Gastrocnemius medialis (tissue), 4 donors: ENCODE measurements at regions not wholly inside any gene's neighbourhood (a gene's known extent, or its start where the extent isn't known, plus 50 kb on each side); places are given as distances from the start of the nearest gene placed in this dataset.
"Not testable (repeated sequence)": the region's sequence is repeated elsewhere in the genome, so short reads cannot be mapped to it uniquely, and the experiment has no call there.

Experiments
- ATAC-seq, 2 donors: fragments of 150-250 bp; one replicate each; pipeline ENCODE4 v1.9.1; 2016
- DNase-seq, 2 donors: peaks; one replicate each; pipeline ENCODE4 v3.0.0-alpha.2; 2019
- H3K27ac ChIP-seq, 4 donors: fragments of 200-600 bp; sonication (generic); 1 replicate in 1 of 4; 2 replicates in 3 of 4; pipeline ENCODE4 v1.5.1; 2016 to 2018; ENCODE audit warnings: mild to moderate bottlenecking in 2 of 4, moderate library complexity in 1 of 4
- H3K27me3 ChIP-seq, 3 donors: fragments of 200-600 bp; sonication (generic) in 2 of 3; 1 replicate in 1 of 3; 2 replicates in 2 of 3; pipeline versions ENCODE4 v1.5.1 to v1.6.0; 2016 to 2019; ENCODE audit warnings: mild to moderate bottlenecking in 1 of 3, moderate library complexity in 1 of 3
- H3K36me3 ChIP-seq, 2 donors: fragments of 200-600 bp; sonication (generic) in 1 of 2; one replicate each; pipeline ENCODE4 v1.5.1; 2017 to 2018
- H3K4me1 ChIP-seq, 2 donors: fragments of 200-600 bp; sonication (generic) in 1 of 2; one replicate each; pipeline ENCODE4 v1.5.1; 2016 to 2017; ENCODE audit warnings: mild to moderate bottlenecking in 2 of 2
- H3K4me3 ChIP-seq, 4 donors: fragments of 200-600 bp; sonication (generic) in 3 of 4; 1 replicate in 1 of 4; 2 replicates in 3 of 4; pipeline ENCODE4 v1.5.1; 2016 to 2019; ENCODE audit warnings: mild to moderate bottlenecking in 2 of 4
- H3K9me3 ChIP-seq, 3 donors: fragments of 200-600 bp; sonication (generic) in 2 of 3; 1 replicate in 1 of 3; 2 replicates in 2 of 3; pipeline ENCODE4 v1.5.1; 2016 to 2019
- CTCF ChIP-seq, 5 experiments: fragments of 450-650 bp in 3 of 5; fragments of 200-600 bp in 2 of 5; sonication (generic) in 2 of 5; IDR thresholded peaks in 4 of 5; conservative IDR thresholded peaks in 1 of 5; 1 replicate in 4 of 5; 2 replicates in 1 of 5; pipeline ENCODE4 v1.5.1; 2016 to 2019; ENCODE audit warnings: antibody characterized with exemption in 5 of 5, mild to moderate bottlenecking in 3 of 5, moderate library complexity in 3 of 5
- POLR2A ChIP-seq, 2 donors: fragments of 450-650 bp; IDR thresholded peaks; one replicate each; pipeline ENCODE4 v1.6.1; 2017; ENCODE audit warnings: antibody characterized with exemption in 2 of 2, mild to moderate bottlenecking in 2 of 2, moderate library complexity in 2 of 2
- in situ Hi-C, 4 donors: fragments of 200-750 bp; cut with MboI; loops; one replicate each; pipeline versions ENCODE4 v1.15.0 to v1.8.0; 2017; ENCODE audit warnings: low sequenced_read_pairs in 4 of 4
- intact Hi-C: fragments of 100-400 bp; cut with DNase I; formaldehyde crosslinking; loops from one replicate; pipeline ENCODE4 v1.15.1; 2023; ENCODE audit warnings: low total_unique reads

GRCh38 chr4:189530848-189531247 is 409.8 kb upstream of the FRG1 start:
- Histone ChIP-seq H3K9me3 (no peaks in the 10 kb centered on the region), H3K4me3 (no peak overlapping the region)

GRCh38 chr4:189533603-189534002 is 407.1 kb upstream of the FRG1 start:
- ATAC-seq = no peak
- DNase-seq = no peak
- H3K9me3 ChIP-seq = no peaks in the 10 kb centered on the region
- in situ Hi-C loops (no loop called here), intact Hi-C loops (no loop called here)
- no peak overlapping the region for H3K4me3 ChIP-seq
- no peaks in the 10 kb centered on the region for H3K4me1 ChIP-seq
- no peak overlapping the region for H3K27ac ChIP-seq
- no peaks in the 10 kb centered on the region for H3K36me3 ChIP-seq
- TF ChIP-seq POLR2A (IDR thresholded peaks at IDR 0.05) (no peak), CTCF (IDR thresholded peaks at IDR 0.05 in 4 of 5, conservative IDR thresholded peaks at IDR 0.05 in 1 of 5) (no peak)
- H3K27me3 ChIP-seq = no peaks in the 10 kb centered on the region

More at GRCh38 chr4:189530848-189531247, 409.8 kb upstream of the FRG1 start:
- no peaks in the 10 kb centered on the region for H3K27me3 ChIP-seq
- no peak overlapping the region for H3K27ac ChIP-seq
- DNase-seq (no peak), ATAC-seq (no peak)
- H3K36me3 ChIP-seq = no peaks in the 10 kb centered on the region
- TF ChIP-seq CTCF (IDR thresholded peaks at IDR 0.05 in 4 of 5, conservative IDR thresholded peaks at IDR 0.05 in 1 of 5) (no peak), POLR2A (IDR thresholded peaks at IDR 0.05) (no peak)
- in situ Hi-C loops (no loop called here), intact Hi-C loops (no loop called here)
- H3K4me1 ChIP-seq = no peaks in the 10 kb centered on the region

- TF ChIP-seq POLR2A (IDR thresholded peaks at IDR 0.05) (no peak), CTCF (IDR thresholded peaks at IDR 0.05 in 4 of 5, conservative IDR thresholded peaks at IDR 0.05 in 1 of 5) (no peak)
Measured at GRCh38 chr4:189547559-189547958, 393.1 kb upstream of the FRG1 start.

GRCh38 chr4:189548484-189549125 is 392.1 kb upstream of the FRG1 start:
- ATAC-seq (no peak), DNase-seq (no peak)
- in situ Hi-C loops = no loop called here

More at GRCh38 chr4:189547559-189547958, 393.1 kb upstream of the FRG1 start:
- in situ Hi-C loops = no loop called here
- DNase-seq = no peak
- Histone ChIP-seq H3K27ac (no peak overlapping the region), H3K4me3 (no peak overlapping the region), H3K4me1 (no peaks in the 10 kb centered on the region), H3K9me3 (no peaks in the 10 kb centered on the region), H3K27me3 (no peaks in the 10 kb centered on the region), H3K36me3 (no peaks in the 10 kb centered on the region)
- intact Hi-C loops = no loop called here
- ATAC-seq = no peak

GRCh38 chr4:189551931-189552670 is 388.6 kb upstream of the FRG1 start:
- in situ Hi-C loops, intact Hi-C loops, H3K4me1 ChIP-seq, H3K9me3 ChIP-seq, H3K27ac ChIP-seq, H3K27me3 ChIP-seq, H3K36me3 ChIP-seq, ATAC-seq, H3K4me3 ChIP-seq, DNase-seq: not testable (repeated sequence)

More at GRCh38 chr4:189548484-189549125, 392.1 kb upstream of the FRG1 start:
- H3K27me3 ChIP-seq = no peaks in the 10 kb centered on the region
- no peaks in the 10 kb centered on the region for H3K9me3 ChIP-seq
- intact Hi-C loops = no loop called here
- no peaks in the 10 kb centered on the region for H3K36me3 ChIP-seq
- TF ChIP-seq POLR2A (IDR thresholded peaks at IDR 0.05) = no peak
- TF ChIP-seq CTCF (IDR thresholded peaks at IDR 0.05 in 4 of 5, conservative IDR thresholded peaks at IDR 0.05 in 1 of 5) = no peak
- H3K4me1 ChIP-seq = no peaks in the 10 kb centered on the region
- H3K27ac ChIP-seq = no peak overlapping the region
- no peak overlapping the region for H3K4me3 ChIP-seq

DNA sequence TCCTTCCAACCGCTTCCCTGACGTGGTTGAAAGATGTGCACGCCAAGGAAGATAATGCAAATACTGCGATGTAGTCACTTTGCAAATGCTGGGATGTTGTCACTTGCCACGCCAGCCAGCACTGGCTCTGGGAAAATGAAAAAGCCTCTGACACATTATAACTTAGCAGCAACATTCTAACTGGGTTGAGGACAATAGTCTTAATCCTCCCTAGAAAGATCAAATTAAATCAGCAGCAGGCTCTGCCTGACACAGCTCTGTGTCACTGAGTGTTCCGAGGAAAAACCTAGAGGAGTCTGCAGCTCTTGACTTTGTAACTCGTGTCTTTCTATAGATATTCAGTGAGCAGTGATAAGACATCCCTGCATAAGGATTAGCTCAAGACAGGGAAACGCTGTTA is 380.1 kb upstream of the FRG1 start:
- intact Hi-C loops, H3K27ac ChIP-seq, H3K4me3 ChIP-seq, ATAC-seq, H3K27me3 ChIP-seq, H3K4me1 ChIP-seq, in situ Hi-C loops, DNase-seq, H3K9me3 ChIP-seq, H3K36me3 ChIP-seq: not testable (repeated sequence)

DNA sequence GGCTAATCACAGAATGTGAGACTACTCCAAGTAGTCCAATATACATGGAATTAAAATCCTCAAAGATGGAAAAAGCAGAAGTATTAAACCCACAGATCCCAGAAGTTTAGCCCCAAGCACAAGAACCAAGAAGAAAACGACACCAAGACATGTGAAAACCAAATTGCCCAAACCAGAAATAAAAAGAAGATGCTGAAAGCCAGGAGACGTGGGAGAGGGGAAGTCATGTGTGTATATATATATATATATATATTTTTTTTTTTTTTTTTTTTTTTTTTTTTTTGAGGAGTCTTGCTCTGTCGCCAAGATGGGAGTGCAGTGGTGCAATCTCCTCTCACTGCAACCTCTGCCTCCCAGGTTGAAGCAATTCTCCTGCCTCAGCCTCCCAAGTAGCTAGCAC is 376.9 kb upstream of the FRG1 start:
- in situ Hi-C loops, H3K36me3 ChIP-seq, ATAC-seq, H3K27me3 ChIP-seq, H3K9me3 ChIP-seq, intact Hi-C loops, H3K4me3 ChIP-seq, H3K4me1 ChIP-seq, H3K27ac ChIP-seq, DNase-seq: not testable (repeated sequence)

- H3K36me3 ChIP-seq, H3K4me1 ChIP-seq, in situ Hi-C loops, H3K27ac ChIP-seq, intact Hi-C loops, H3K27me3 ChIP-seq, H3K4me3 ChIP-seq, H3K9me3 ChIP-seq, DNase-seq, ATAC-seq: not testable (repeated sequence)
Measured at GRCh38 chr4:189566271-189566670, 374.4 kb upstream of the FRG1 start.
